ENCODE measurements at regions not wholly inside any gene's neighbourhood (a gene's known extent, or its start where the extent isn't known, plus 50 kb on each side); places are given as distances from the start of the nearest gene placed in this dataset.

- DNase-seq (ENCODE audit: low read depth, low spot score) (no peak), ATAC-seq (no peak)
- Histone ChIP-seq H3K27me3 (ENCODE audit: insufficient read depth, low read length) (no peaks in the 10 kb centered on the region), H3K4me1 (ENCODE audit: control insufficient read depth in 1 of 2, insufficient read depth in 2 of 2, low read length in 2 of 2) (no peaks in the 10 kb centered on the region), H3K79me2 (ENCODE audit: insufficient read depth, low read length) (no peaks in the 10 kb centered on the region), H3K4me3 (replicated peaks in 1 of 2; ENCODE audit: low read depth in 1 of 2, low read length in 2 of 2) (no peak overlapping the region), H3K9me2 (ENCODE audit: insufficient read depth) (no peaks in the 10 kb centered on the region), H4K20me1 (ENCODE audit: insufficient read depth) (no peaks in the 10 kb centered on the region), H3K27ac (ENCODE audit: low read depth, low read length) (no peak overlapping the region), H3K36me3 (ENCODE audit: control insufficient read depth in 1 of 2, insufficient read depth in 2 of 2, low read length in 2 of 2) (no peaks in the 10 kb centered on the region), H3K4me2 (ENCODE audit: low read length) (no peak overlapping the region), H3K9me3 (ENCODE audit: control insufficient read depth in 1 of 2, insufficient read depth in 1 of 2, low read depth in 1 of 2, low read length in 2 of 2) (no peaks in the 10 kb centered on the region), H3K9ac (ENCODE audit: low read length) (no peak overlapping the region), H2AFZ (ENCODE audit: low read depth, low read length, poor library complexity, severe bottlenecking) (no peak overlapping the region)
- CTCF ChIA-PET: no interaction called here
- RAD21 ChIA-PET (ENCODE audit: low non-redundant PET in 1 of 2, low total read pairs in 2 of 2, uncharacterized antibody in 2 of 2, unreplicated experiment in 2 of 2): no interaction called here
- POLR2A ChIA-PET: no interaction called here
- TF ChIP-seq EZH2 (IDR thresholded peaks at IDR 0.05) (no peak), SRF (IDR thresholded peaks at IDR 0.05; ENCODE audit: low read depth) (no peak), POLR2AphosphoS5 (IDR thresholded peaks at IDR 0.05; ENCODE audit: low read depth, low read length) (no peak), ZNF274 (IDR thresholded peaks at IDR 0.05; ENCODE audit: low read depth, low read length) (no peak), POLR2A (IDR thresholded peaks at IDR 0.05; ENCODE audit: borderline replicate concordance, extremely low read depth, insufficient read depth, insufficient read length) (no peak), FOSL1 (IDR thresholded peaks at IDR 0.05; ENCODE audit: low read depth) (no peak), ZFX (IDR thresholded peaks at IDR 0.05) (no peak), YY1 (IDR thresholded peaks at IDR 0.05; ENCODE audit: extremely low read depth, insufficient replicate concordance, low read depth, low read length) (no peak), SP1 (IDR thresholded peaks at IDR 0.05; ENCODE audit: low read depth) (no peak), ELF1 (IDR thresholded peaks at IDR 0.05; ENCODE audit: borderline replicate concordance, low read depth) (no peak), EZH2phosphoT487 (IDR thresholded peaks at IDR 0.05; ENCODE audit: borderline replicate concordance) (no peak), ZBTB33 (IDR thresholded peaks at IDR 0.05; ENCODE audit: extremely low read depth, insufficient replicate concordance, low read length) (no peak), CTCF (IDR thresholded peaks at IDR 0.05 in 2 of 3, conservative IDR thresholded peaks at IDR 0.05 in 1 of 3; ENCODE audit: borderline replicate concordance in 1 of 3, insufficient read depth in 1 of 3, low read depth in 2 of 3, low read length in 2 of 3) (no peak)
- TF ChIP-seq, protein P1, sequence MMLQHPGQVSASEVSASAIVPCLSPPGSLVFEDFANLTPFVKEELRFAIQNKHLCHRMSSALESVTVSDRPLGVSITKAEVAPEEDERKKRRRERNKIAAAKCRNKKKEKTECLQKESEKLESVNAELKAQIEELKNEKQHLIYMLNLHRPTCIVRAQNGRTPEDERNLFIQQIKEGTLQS (IDR thresholded peaks at IDR 0.05): no peak
- no TSS peak for BruUV-seq (replicated peaks)
- intact Hi-C loops (cut with micrococcal nuclease): no loop called here
Observed at GRCh38 chr2:175823707-175824073, 178.4 kb downstream of the LNPK start.
